HepG2 (cell line): ENCODE measurements at regions not wholly inside any gene's neighbourhood (a gene's known extent, or its start where the extent isn't known, plus 50 kb on each side); places are given as distances from the start of the nearest gene placed in this dataset.
A peak's percentile ranks its signal among the peaks of the same experiment; 100 is the strongest.

Source experiments
- BRD4 ChIP-seq: sonication (generic); formaldehyde crosslinking; IDR thresholded peaks from 2 replicates; pipeline ENCODE4 v1.4.0; 2020; ENCODE audit warnings: missing genetic modification reagents
- ETS1 ChIP-seq: sonication (generic); formaldehyde crosslinking; IDR thresholded peaks from 2 replicates; pipeline ENCODE4 v1.4.0; 2020; ENCODE audit warnings: missing genetic modification reagents
- HIC2 ChIP-seq: sonication (generic); formaldehyde crosslinking; IDR thresholded peaks from 2 replicates; pipeline ENCODE4 v1.9.0; 2022; ENCODE audit warnings: low read depth, missing genetic modification reagents
- HMGA1 ChIP-seq: sonication (generic); formaldehyde crosslinking; conservative IDR thresholded peaks from 2 replicates; pipeline ENCODE4 v1.4.0; 2020; ENCODE audit warnings: missing genetic modification reagents
- IKZF4 ChIP-seq: sonication (generic); formaldehyde crosslinking; IDR thresholded peaks from 2 replicates; pipeline ENCODE4 v1.5.1; 2020; ENCODE audit warnings: borderline replicate concordance, mild to moderate bottlenecking, low read depth, missing genetic modification reagents; ENCODE audit errors: not compliant biosample characterization
- MEIS2 ChIP-seq: sonication (generic); formaldehyde crosslinking; IDR thresholded peaks from 2 replicates; pipeline ENCODE4 v1.9.0; 2021; ENCODE audit warnings: mild to moderate bottlenecking, missing genetic modification reagents
- NBN ChIP-seq: fragments of 450-650 bp; conservative IDR thresholded peaks from 2 replicates; pipeline ENCODE4 v1.6.1; 2017
- NONO ChIP-seq, 2 experiments: fragments of 450-650 bp in 1 of 2; sonication (generic) in 1 of 2; formaldehyde crosslinking in 1 of 2; IDR thresholded peaks in 1 of 2; conservative IDR thresholded peaks in 1 of 2; 2 replicates each; pipeline versions ENCODE4 v1.6.1 to v1.8.0; 2017 to 2022; ENCODE audit warnings: mild to moderate bottlenecking in 1 of 2, missing genetic modification reagents in 1 of 2, moderate library complexity in 1 of 2
- PAX8 ChIP-seq: sonication (generic); formaldehyde crosslinking; IDR thresholded peaks from 2 replicates; pipeline ENCODE4 v1.8.0; 2022; ENCODE audit warnings: mild to moderate bottlenecking, missing genetic modification reagents, borderline replicate concordance
- PHF5A ChIP-seq: IDR thresholded peaks from one replicate; pipeline ENCODE4 v1.6.1; 2018; ENCODE audit warnings: low read depth, missing genetic modification reagents; ENCODE audit not compliant: unreplicated experiment
- RNF2 ChIP-seq: fragments of 450-650 bp; conservative IDR thresholded peaks from 2 replicates; pipeline ENCODE4 v1.6.1; 2016; ENCODE audit warnings: low read depth
- SIX4 ChIP-seq: sonication (generic); formaldehyde crosslinking; IDR thresholded peaks from 2 replicates; pipeline ENCODE4 v1.4.0; 2020; ENCODE audit warnings: missing genetic modification reagents
- ZBTB4 ChIP-seq: sonication (generic); formaldehyde crosslinking; IDR thresholded peaks from 2 replicates; pipeline ENCODE4 v1.4.0; 2020; ENCODE audit warnings: missing genetic modification reagents, mild to moderate bottlenecking, borderline replicate concordance
- ZFP36 ChIP-seq: fragments of 150-350 bp; IDR thresholded peaks from 2 replicates; pipeline ENCODE4 v1.6.1; 2018; ENCODE audit warnings: borderline replicate concordance, low read length, low read depth; ENCODE audit not compliant: partially characterized antibody
- ZFYVE20 ChIP-seq: sonication (generic); formaldehyde crosslinking; IDR thresholded peaks from 2 replicates; pipeline ENCODE4 v1.8.0; 2023; ENCODE audit warnings: low read depth, mild to moderate bottlenecking, moderate library complexity, missing genetic modification reagents, borderline replicate concordance
- ZMAT5 ChIP-seq: sonication (generic); formaldehyde crosslinking; IDR thresholded peaks from 2 replicates; pipeline ENCODE4 v1.5.0; 2020; ENCODE audit warnings: mild to moderate bottlenecking, low read depth, missing genetic modification reagents, borderline replicate concordance
- ZNF256 ChIP-seq: sonication (generic); formaldehyde crosslinking; conservative IDR thresholded peaks from 2 replicates; pipeline ENCODE4 v1.4.0; 2020; ENCODE audit warnings: missing genetic modification reagents
- ZNF597 ChIP-seq: sonication (generic); formaldehyde crosslinking; IDR thresholded peaks from 2 replicates; pipeline ENCODE4 v1.5.0; 2020; ENCODE audit warnings: missing genetic modification reagents
- ZNF672 ChIP-seq: sonication (generic); formaldehyde crosslinking; IDR thresholded peaks from 2 replicates; pipeline ENCODE4 v1.8.1; 2022; ENCODE audit warnings: missing genetic modification reagents

- TF ChIP-seq ZFYVE20 (no peak), SIX4 (CRISPR knock-in tag) (no peak; the same call in 1 of the 2 replicates), PAX8 (no peak), BRD4 (CRISPR knock-in tag) (0 out of 2 replicates have a peak, but pooled peaks have one; percentile 36), ZMAT5 (CRISPR knock-in tag) (no peak), NONO (IDR thresholded peaks at IDR 0.05) (no peak), NONO (CRISPR knock-in tag; conservative IDR thresholded peaks at IDR 0.05) (peak; percentile 91; the same call in 1 of the 2 replicates), ZNF256 (CRISPR knock-in tag) (peak; percentile 89; the same call in 1 of the 2 replicates), ZNF597 (no peak), HMGA1 (CRISPR knock-in tag) (no peak; the same call in 1 of the 2 replicates), HIC2 (CRISPR knock-in tag) (peak; percentile 8; the same call in 1 of the 2 replicates), RNF2 (no peak), ZNF672 (CRISPR knock-in tag) (no peak), NBN (no peak), ZBTB4 (no peak; the same call in 1 of the 2 replicates), ETS1 (CRISPR knock-in tag) (no peak), PHF5A (CRISPR knock-in tag) (no peak), IKZF4 (CRISPR knock-in tag) (no peak), MEIS2 (peak; percentile 73; the same call in 1 of the 2 replicates), ZFP36 (no peak)
Observed at GRCh38 chr2:42928692-42929545, 136.5 kb upstream of the HAAO start (continued).
